ENCODE measurements at regions not wholly inside any gene's neighbourhood (a gene's known extent, or its start where the extent isn't known, plus 50 kb on each side); places are given as distances from the start of the nearest gene placed in this dataset.
A peak's percentile ranks its signal among the peaks of the same experiment; 100 is the strongest.
"Not testable (repeated sequence)": the region's sequence is repeated elsewhere in the genome, so short reads cannot be mapped to it uniquely, and the experiment has no call there.

DNA sequence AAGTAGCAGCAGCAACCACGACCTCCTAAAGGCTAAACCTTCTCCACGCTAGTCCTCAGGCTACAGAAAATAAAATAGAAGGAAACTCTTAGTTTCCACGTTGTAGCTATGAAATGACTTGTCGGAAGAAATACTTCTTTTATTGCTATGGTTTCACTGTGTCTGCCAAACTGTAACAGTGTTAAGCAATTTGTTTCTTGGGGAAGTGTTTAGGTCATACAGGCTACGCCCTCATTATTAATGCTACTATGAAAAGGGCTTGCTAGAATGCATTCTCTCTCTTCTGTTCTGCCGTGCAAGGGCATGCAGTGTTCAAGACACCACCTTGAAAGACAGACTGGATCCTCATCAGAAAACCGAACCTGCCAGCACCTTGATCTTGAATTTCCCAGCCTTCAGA, 462.7 kb downstream of the PLOD2 start:
- Histone ChIP-seq H3K4me3 (no peak overlapping the region), H3K9me3 (no peaks in the 10 kb centered on the region), H3K4me1 (no peaks in the 10 kb centered on the region), H3K36me3 (no peaks in the 10 kb centered on the region), H3K27me3 (peaks cover 0 to 3% (median 0%) of the 10 kb centered on the region in 4 donors), H3K27ac (no peak overlapping the region)
- 62 to 73% methylated on average over 7 of the region's 7 CpGs for WGBS, 2 donors
- FAIRE-seq (no peak), ATAC-seq (peak in 1 of 4 donors; percentile 45), DNase-seq (no peak)
- TF ChIP-seq, protein P1, sequence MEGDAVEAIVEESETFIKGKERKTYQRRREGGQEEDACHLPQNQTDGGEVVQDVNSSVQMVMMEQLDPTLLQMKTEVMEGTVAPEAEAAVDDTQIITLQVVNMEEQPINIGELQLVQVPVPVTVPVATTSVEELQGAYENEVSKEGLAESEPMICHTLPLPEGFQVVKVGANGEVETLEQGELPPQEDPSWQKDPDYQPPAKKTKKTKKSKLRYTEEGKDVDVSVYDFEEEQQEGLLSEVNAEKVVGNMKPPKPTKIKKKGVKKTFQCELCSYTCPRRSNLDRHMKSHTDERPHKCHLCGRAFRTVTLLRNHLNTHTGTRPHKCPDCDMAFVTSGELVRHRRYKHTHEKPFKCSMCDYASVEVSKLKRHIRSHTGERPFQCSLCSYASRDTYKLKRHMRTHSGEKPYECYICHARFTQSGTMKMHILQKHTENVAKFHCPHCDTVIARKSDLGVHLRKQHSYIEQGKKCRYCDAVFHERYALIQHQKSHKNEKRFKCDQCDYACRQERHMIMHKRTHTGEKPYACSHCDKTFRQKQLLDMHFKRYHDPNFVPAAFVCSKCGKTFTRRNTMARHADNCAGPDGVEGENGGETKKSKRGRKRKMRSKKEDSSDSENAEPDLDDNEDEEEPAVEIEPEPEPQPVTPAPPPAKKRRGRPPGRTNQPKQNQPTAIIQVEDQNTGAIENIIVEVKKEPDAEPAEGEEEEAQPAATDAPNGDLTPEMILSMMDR (IDR thresholded peaks at IDR 0.05) = no peak
- intact Hi-C loops (cut with DNase I) = no loop called here

DNA sequence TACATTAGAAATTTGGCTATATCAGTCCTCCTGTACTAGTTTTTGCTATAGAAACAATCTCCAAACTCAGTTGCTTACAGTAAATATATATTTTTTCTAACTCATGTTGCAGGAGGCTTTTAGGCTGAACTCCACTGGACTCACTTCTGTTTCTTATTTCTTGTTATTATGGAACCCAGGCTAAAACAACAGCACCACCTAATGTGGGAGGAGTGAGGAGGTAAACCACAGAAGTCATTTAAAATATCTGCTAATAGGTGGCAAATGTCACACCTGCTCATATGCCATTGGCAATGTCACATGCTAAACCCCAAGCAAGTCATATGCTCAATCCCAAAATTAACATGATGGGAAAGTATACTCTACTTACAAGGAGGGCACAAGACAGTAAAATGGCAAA, 462.2 kb downstream of the PLOD2 start:
- TF ChIP-seq, protein P1 (IDR thresholded peaks at IDR 0.05) = no peak
- no peak for DNase-seq
- Histone ChIP-seq H3K27me3 (peaks cover 0 to 3% (median 0%) of the 10 kb centered on the region in 4 donors), H3K4me1 (no peaks in the 10 kb centered on the region), H3K36me3 (no peaks in the 10 kb centered on the region), H3K27ac (no peak overlapping the region), H3K9me3 (no peaks in the 10 kb centered on the region), H3K4me3 (no peak overlapping the region)
- no peak for FAIRE-seq
- intact Hi-C loops (cut with DNase I) = no loop called here
- no peak for ATAC-seq

- FAIRE-seq (no peak), DNase-seq (no peak), ATAC-seq (no peak)
- H3K4me3 ChIP-seq = no peak overlapping the region
- no peaks in the 10 kb centered on the region for H3K4me1 ChIP-seq
- TF ChIP-seq, protein P1 (IDR thresholded peaks at IDR 0.05) = no peak
- H3K36me3 ChIP-seq = no peaks in the 10 kb centered on the region
- intact Hi-C loops (cut with DNase I) = no loop called here
- H3K27ac ChIP-seq = no peak overlapping the region
- no peaks in the 10 kb centered on the region for H3K9me3 ChIP-seq
- no peaks in the 10 kb centered on the region for H3K27me3 ChIP-seq
Measured at GRCh38 chr3:145704020-145704419, 457.0 kb downstream of the PLOD2 start.

- H3K4me1 ChIP-seq; H3K27me3 ChIP-seq; H3K27ac ChIP-seq; intact Hi-C loops (cut with DNase I); H3K9me3 ChIP-seq; FAIRE-seq; H3K36me3 ChIP-seq; ATAC-seq; H3K4me3 ChIP-seq; DNase-seq: not testable (repeated sequence)
- 73 to 100% methylated on average over 1 of the region's 1 CpG for WGBS, 2 donors
Measured at GRCh38 chr3:145709779-145710178, 451.2 kb downstream of the PLOD2 start.

GRCh38 chr3:145716519-145716918, 444.5 kb downstream of the PLOD2 start:
- intact Hi-C loops (cut with DNase I) = no loop called here
- H3K9me3 ChIP-seq = no peaks in the 10 kb centered on the region
- FAIRE-seq (no peak), ATAC-seq (no peak), DNase-seq (no peak)
- H3K36me3 ChIP-seq = no peaks in the 10 kb centered on the region
- no peak overlapping the region for H3K4me3 ChIP-seq
- 67 to 90% methylated on average over 1 of the region's 1 CpG for WGBS, 2 donors
- H3K27ac ChIP-seq = no peak overlapping the region
- H3K27me3 ChIP-seq = no peaks in the 10 kb centered on the region
- TF ChIP-seq, protein P1 (IDR thresholded peaks at IDR 0.05) = no peak
- H3K4me1 ChIP-seq = no peaks in the 10 kb centered on the region

- Histone ChIP-seq H3K27ac (no peak overlapping the region), H3K9me3 (no peaks in the 10 kb centered on the region), H3K4me3 (no peak overlapping the region), H3K36me3 (no peaks in the 10 kb centered on the region), H3K4me1 (no peaks in the 10 kb centered on the region), H3K27me3 (no peaks in the 10 kb centered on the region)
- 55 to 83% methylated on average over 1 of the region's 1 CpG for WGBS, 2 donors
- TF ChIP-seq, protein P1 (IDR thresholded peaks at IDR 0.05) = no peak
- ATAC-seq = no peak
- intact Hi-C loops (cut with DNase I) = no loop called here
- DNase-seq = no peak
- FAIRE-seq = no peak
Measured at GRCh38 chr3:145719114-145719513, 441.9 kb downstream of the PLOD2 start.
